Chondrocyte (in vitro differentiated cells): ENCODE measurements at regions not wholly inside any gene's neighbourhood (a gene's known extent, or its start where the extent isn't known, plus 50 kb on each side); places are given as distances from the start of the nearest gene placed in this dataset.

Source experiments
- DNase-seq: peaks from one replicate; pipeline ENCODE4 v3.0.0; 2021; ENCODE audit warnings: mixed read lengths, low spot score
- H3K27ac Mint-ChIP-seq: one replicate; pipeline ENCODE4 v1.8.0; 2021; ENCODE audit warnings: mild to moderate bottlenecking, moderate library complexity, mixed read lengths; ENCODE audit not compliant: unreplicated experiment
- H3K27me3 Mint-ChIP-seq: 2 replicates; pipeline ENCODE4 v1.8.0; 2021; ENCODE audit warnings: low read depth, mixed read lengths
- H3K36me3 Mint-ChIP-seq: 2 replicates; pipeline ENCODE4 v1.8.0; 2021; ENCODE audit warnings: low read depth, mixed read lengths
- H3K4me1 Mint-ChIP-seq: 2 replicates; pipeline ENCODE4 v1.8.0; 2021; ENCODE audit warnings: low read depth, mild to moderate bottlenecking, mixed read lengths
- H3K4me3 Mint-ChIP-seq: one replicate; pipeline ENCODE4 v1.8.0; 2021; ENCODE audit warnings: mild to moderate bottlenecking, moderate library complexity, mixed read lengths; ENCODE audit not compliant: unreplicated experiment
- H3K9me3 Mint-ChIP-seq: 2 replicates; pipeline ENCODE4 v1.8.0; 2021; ENCODE audit warnings: low read depth, mixed read lengths
- CTCF ChIP-seq: fragments of 200-600 bp; sonication (generic); IDR thresholded peaks from 2 replicates; pipeline ENCODE4 v1.5.0; 2021; ENCODE audit warnings: antibody characterized with exemption, mild to moderate bottlenecking, moderate library complexity

- DNase-seq = no peak
- Mint-ChIP-seq H3K27ac (no peak overlapping the region), H3K4me1 (no peaks in the 10 kb centered on the region), H3K27me3 (no peaks in the 10 kb centered on the region), H3K36me3 (no peaks in the 10 kb centered on the region), H3K4me3 (no peak overlapping the region), H3K9me3 (peaks cover 23% of the 10 kb centered on the region)
- no peak for TF ChIP-seq CTCF
Measured at GRCh38 chrX:44447214-44447613, 95.4 kb downstream of the FUNDC1 start.

DNA sequence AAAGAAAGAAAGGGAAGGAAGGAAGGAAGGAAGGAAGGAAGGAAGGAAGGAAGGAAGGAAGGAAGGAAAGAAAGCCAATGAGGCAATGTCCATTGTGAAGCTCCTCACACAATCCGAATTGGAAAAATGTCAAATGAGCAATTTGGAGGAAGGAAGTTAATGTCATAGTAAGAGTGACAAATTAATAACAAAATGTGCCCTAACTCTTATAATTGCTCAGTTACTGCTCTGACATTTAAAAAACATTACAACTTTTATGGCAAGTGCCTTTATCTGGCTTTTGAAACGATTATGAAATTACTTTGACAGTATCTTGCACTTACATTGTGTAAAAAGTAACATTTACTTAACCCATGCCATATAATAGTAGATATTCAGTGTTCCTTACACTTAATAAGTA is 96.5 kb upstream of the EFHC2 start:
- no peaks in the 10 kb centered on the region for H3K4me1 Mint-ChIP-seq
- no peaks in the 10 kb centered on the region for H3K27me3 Mint-ChIP-seq
- peaks cover 22% of the 10 kb centered on the region for H3K9me3 Mint-ChIP-seq
- no peak overlapping the region for H3K4me3 Mint-ChIP-seq
- DNase-seq = no peak
- no peak overlapping the region for H3K27ac Mint-ChIP-seq
- no peaks in the 10 kb centered on the region for H3K36me3 Mint-ChIP-seq
- no peak for TF ChIP-seq CTCF

GRCh38 chrX:44439242-44439794 is 95.8 kb upstream of the EFHC2 start:
- no peaks in the 10 kb centered on the region for H3K4me1 Mint-ChIP-seq
- no peak for DNase-seq

DNA sequence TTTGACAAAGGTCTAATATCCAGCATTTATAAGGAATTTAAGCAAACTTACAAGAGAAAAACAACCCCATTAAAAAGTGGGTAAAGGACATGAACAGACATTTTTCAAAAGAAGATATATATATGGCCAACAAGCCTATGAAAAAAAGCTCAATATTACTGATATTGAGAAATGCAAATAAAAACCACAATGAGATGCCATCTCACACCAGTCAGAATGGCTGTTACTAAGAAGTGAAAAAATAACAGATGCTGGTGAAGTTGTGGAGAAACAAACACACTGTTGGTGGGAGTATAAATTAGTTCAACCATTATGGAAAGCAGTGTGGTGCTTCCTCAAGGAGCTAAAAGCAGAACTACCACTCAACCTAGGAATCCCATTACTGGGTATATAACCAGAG is 91.6 kb upstream of the EFHC2 start:
- peaks cover 3% of the 10 kb centered on the region for H3K4me1 Mint-ChIP-seq

More at GRCh38 chrX:44439242-44439794, 95.8 kb upstream of the EFHC2 start:
- Mint-ChIP-seq H3K27me3 (no peaks in the 10 kb centered on the region), H3K27ac (no peak overlapping the region), H3K36me3 (no peaks in the 10 kb centered on the region), H3K9me3 (peaks cover 22% of the 10 kb centered on the region), H3K4me3 (no peak overlapping the region)
- TF ChIP-seq CTCF = no peak

GRCh38 chrX:44433556-44433955 is 90.1 kb upstream of the EFHC2 start:
- H3K9me3 Mint-ChIP-seq = peaks cover 26% of the 10 kb centered on the region
- no peak overlapping the region for H3K27ac Mint-ChIP-seq
- no peak for TF ChIP-seq CTCF
- peaks cover 3% of the 10 kb centered on the region for H3K4me1 Mint-ChIP-seq
- DNase-seq = no peak
- no peaks in the 10 kb centered on the region for H3K27me3 Mint-ChIP-seq
- no peak overlapping the region for H3K4me3 Mint-ChIP-seq
- H3K36me3 Mint-ChIP-seq = peaks cover 2% of the 10 kb centered on the region

More for the DNA sequence above, 91.6 kb upstream of the EFHC2 start:
- Mint-ChIP-seq H3K27me3 (no peaks in the 10 kb centered on the region), H3K4me3 (no peak overlapping the region), H3K27ac (no peak overlapping the region), H3K36me3 (peaks cover 2% of the 10 kb centered on the region), H3K9me3 (peaks cover 28% of the 10 kb centered on the region)
- no peak for TF ChIP-seq CTCF
- DNase-seq = no peak
